ENCODE measurements at regions not wholly inside any gene's neighbourhood (a gene's known extent, or its start where the extent isn't known, plus 50 kb on each side); places are given as distances from the start of the nearest gene placed in this dataset.

DNA sequence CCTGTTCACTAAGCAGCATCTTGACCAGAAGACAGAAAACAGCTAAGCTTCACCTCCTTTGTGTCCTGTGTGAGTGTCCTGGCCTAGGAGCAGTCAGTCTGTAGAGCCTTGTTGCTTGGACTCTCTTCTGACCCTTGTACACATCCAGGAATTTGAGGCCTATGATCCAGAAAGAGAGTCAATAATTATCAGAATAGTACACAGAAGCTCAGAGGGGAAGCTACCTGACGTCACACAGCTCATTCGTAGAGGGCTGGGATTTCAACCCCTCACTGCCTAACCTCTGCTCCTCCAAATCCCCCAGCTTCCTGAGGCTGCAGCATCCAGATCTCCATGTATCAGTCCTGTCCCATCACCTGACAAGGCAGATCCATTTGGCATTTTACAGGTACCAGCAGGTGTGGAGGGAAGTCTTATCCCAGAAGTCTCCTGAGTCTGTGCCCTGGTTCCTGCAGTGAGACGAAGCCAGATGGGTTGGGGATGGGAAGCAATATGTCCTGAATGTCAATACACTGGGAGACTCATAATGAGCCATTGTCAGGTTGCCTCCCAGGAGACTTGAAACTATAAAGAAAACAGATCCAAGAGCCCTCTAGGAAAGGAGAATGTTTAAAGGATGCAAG is 203.1 kb downstream of the MINAR1 start:
- no peak overlapping the region for H2BK20ac ChIP-seq (ENCODE audit: low read depth, low read length, poor library complexity, severe bottlenecking)
- DNase-seq: no peak
- no peaks in the 10 kb centered on the region for H3K27me3 ChIP-seq (ENCODE audit: insufficient read depth, low read length)
- no peak overlapping the region for H3K4me2 ChIP-seq (ENCODE audit: insufficient read depth, insufficient read length, low read length)
- Mint-ChIP-seq H3K9me3 (peaks cover 0 to 3% of the 10 kb centered on the region in 2 experiments; a peak in 1 of 5 replicates), H3K27me3 (ENCODE audit: low read depth) (no peaks in the 10 kb centered on the region), H3K4me3 (no peak overlapping the region), H3K36me3 (ENCODE audit: insufficient read depth in 1 of 3, low read depth in 3 of 3) (no peaks in the 10 kb centered on the region), H3K27ac (peak overlapping the region in 1 of 3 experiments; percentile 63; a peak in 1 of 7 replicates), H3K4me1 (peaks cover 6 to 12% of the 10 kb centered on the region in 2 experiments)
- H2AFZ ChIP-seq (ENCODE audit: low read length): no peak overlapping the region
- no peak overlapping the region for H2BK5ac ChIP-seq (ENCODE audit: insufficient read length, low read length)
- H3K23me2 ChIP-seq (ENCODE audit: insufficient read length, low read depth, low read length, poor library complexity, severe bottlenecking): no peaks in the 10 kb centered on the region
- no peak overlapping the region for H3T11ph ChIP-seq (ENCODE audit: low read length)
- no peaks in the 10 kb centered on the region for H3K4me1 ChIP-seq (ENCODE audit: insufficient read depth, low read length)
- WGBS (ENCODE audit: extremely low coverage, insufficient read length, low lambda C conversion rate): no CpG with 5 or more reads among the region's 3 CpGs
- no peak overlapping the region for H2BK12ac ChIP-seq (ENCODE audit: insufficient read length, low read depth, low read length)
- H3K9ac ChIP-seq (ENCODE audit: extremely low read depth, insufficient read length, low read length): no peak overlapping the region
- H4K91ac ChIP-seq (ENCODE audit: insufficient read length, low read depth, low read length): no peak overlapping the region
- no peak overlapping the region for H3K56ac ChIP-seq (ENCODE audit: insufficient read length, low read depth, low read length)
- no peak overlapping the region for H3K27ac ChIP-seq (ENCODE audit: insufficient read length, low read depth, low read length)
- no peaks in the 10 kb centered on the region for H3K79me1 ChIP-seq (ENCODE audit: insufficient read depth, low read depth, low read length, poor library complexity, severe bottlenecking)
- H4K8ac ChIP-seq (replicated peaks; ENCODE audit: insufficient read length, low read depth, low read length): no peak overlapping the region
- no peak overlapping the region for H2BK120ac ChIP-seq (ENCODE audit: low read depth, low read length, poor library complexity, severe bottlenecking)
- H4K5ac ChIP-seq (ENCODE audit: insufficient read length, low read depth, low read length): no peak overlapping the region
- H3K79me2 ChIP-seq (ENCODE audit: insufficient read depth, low read length): no peaks in the 10 kb centered on the region
- TF ChIP-seq, protein P1, sequence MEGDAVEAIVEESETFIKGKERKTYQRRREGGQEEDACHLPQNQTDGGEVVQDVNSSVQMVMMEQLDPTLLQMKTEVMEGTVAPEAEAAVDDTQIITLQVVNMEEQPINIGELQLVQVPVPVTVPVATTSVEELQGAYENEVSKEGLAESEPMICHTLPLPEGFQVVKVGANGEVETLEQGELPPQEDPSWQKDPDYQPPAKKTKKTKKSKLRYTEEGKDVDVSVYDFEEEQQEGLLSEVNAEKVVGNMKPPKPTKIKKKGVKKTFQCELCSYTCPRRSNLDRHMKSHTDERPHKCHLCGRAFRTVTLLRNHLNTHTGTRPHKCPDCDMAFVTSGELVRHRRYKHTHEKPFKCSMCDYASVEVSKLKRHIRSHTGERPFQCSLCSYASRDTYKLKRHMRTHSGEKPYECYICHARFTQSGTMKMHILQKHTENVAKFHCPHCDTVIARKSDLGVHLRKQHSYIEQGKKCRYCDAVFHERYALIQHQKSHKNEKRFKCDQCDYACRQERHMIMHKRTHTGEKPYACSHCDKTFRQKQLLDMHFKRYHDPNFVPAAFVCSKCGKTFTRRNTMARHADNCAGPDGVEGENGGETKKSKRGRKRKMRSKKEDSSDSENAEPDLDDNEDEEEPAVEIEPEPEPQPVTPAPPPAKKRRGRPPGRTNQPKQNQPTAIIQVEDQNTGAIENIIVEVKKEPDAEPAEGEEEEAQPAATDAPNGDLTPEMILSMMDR (conservative IDR thresholded peaks at IDR 0.05): no peak
- no peak overlapping the region for H2BK15ac ChIP-seq (ENCODE audit: low read depth, low read length)
- no peaks in the 10 kb centered on the region for H3K9me3 ChIP-seq (ENCODE audit: control insufficient read depth, low read depth, low read length)
- H3K18ac ChIP-seq (ENCODE audit: insufficient read length, low read depth, low read length): no peak overlapping the region
- H3K14ac ChIP-seq (ENCODE audit: insufficient read depth, low read length): no peak overlapping the region
- no peak overlapping the region for H2AK5ac ChIP-seq (ENCODE audit: insufficient read length, low read length)
- no peaks in the 10 kb centered on the region for H4K20me1 ChIP-seq (ENCODE audit: control insufficient read depth, insufficient read depth, insufficient read length)
- no peak overlapping the region for H3K4ac ChIP-seq (ENCODE audit: low read depth, low read length)
- H3K23ac ChIP-seq (ENCODE audit: insufficient read length, low read depth, low read length): no peak overlapping the region
